ENCODE measurements at regions not wholly inside any gene's neighbourhood (a gene's known extent, or its start where the extent isn't known, plus 50 kb on each side); places are given as distances from the start of the nearest gene placed in this dataset.
"Not testable (repeated sequence)": the region's sequence is repeated elsewhere in the genome, so short reads cannot be mapped to it uniquely, and the experiment has no call there.

GRCh38 chr6:66200390-66200789, 493.4 kb upstream of the EYS start:
- FAIRE-seq, result no peak
- no peak for DNase-seq (ENCODE audit: low spot score)

DNA sequence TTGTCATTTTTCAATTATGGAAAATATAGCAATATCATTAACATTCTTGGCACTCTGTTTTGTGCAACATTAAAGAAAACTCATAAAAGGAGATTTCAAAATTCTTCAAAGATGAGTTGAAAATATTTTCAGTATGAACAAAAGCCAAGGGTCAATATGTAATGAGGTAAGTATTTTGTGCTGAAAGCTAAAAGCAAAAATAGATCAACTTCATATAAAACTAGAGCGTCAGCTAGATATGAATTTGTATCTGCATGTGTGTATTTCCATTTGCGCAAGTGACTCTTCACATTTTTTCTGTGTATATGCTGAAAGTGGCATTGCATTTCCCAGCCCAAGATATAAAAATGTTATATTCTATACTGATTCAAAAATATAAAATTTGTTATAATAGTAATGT, 492.1 kb upstream of the EYS start:
- no peak for FAIRE-seq
- DNase-seq (ENCODE audit: low spot score), result no peak

GRCh38 chr6:66198062-66198624, 491.1 kb upstream of the EYS start:
- DNase-seq (ENCODE audit: low spot score) (no peak), FAIRE-seq (no peak)

GRCh38 chr6:66190858-66191257, 483.8 kb upstream of the EYS start:
- DNase-seq (ENCODE audit: low spot score) (no peak), FAIRE-seq (no peak)

DNA sequence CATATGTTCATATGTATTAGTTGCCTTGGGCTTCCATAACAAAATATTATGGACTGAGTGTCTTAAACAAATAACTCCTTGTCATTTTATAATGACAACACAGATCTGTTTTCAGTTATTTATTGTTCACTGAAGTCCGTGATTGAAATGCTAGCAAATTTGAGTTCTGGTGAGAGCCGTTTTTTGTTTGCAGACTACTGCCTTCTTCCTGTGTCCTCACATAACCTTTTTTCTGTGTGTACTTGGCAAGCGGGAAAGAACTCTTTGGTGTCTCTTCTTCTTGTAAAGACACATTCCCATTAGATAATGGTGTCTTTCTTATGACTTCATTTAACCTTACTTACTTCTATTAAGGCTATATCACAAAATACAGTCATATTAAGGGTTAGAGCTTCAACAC, 482.9 kb upstream of the EYS start:
- no peak for DNase-seq (ENCODE audit: low spot score)
- FAIRE-seq, result no peak

GRCh38 chr6:66186756-66187155, 479.7 kb upstream of the EYS start:
- FAIRE-seq (no peak), DNase-seq (ENCODE audit: low spot score) (no peak)

GRCh38 chr6:66184091-66184490, 477.1 kb upstream of the EYS start:
- DNase-seq (ENCODE audit: low spot score) (no peak), FAIRE-seq (no peak)

- DNase-seq (ENCODE audit: low spot score) (no peak), FAIRE-seq (no peak)
Measured at GRCh38 chr6:66179361-66179760, 472.3 kb upstream of the EYS start.

GRCh38 chr6:66173587-66173986, 466.6 kb upstream of the EYS start:
- DNase-seq (ENCODE audit: low spot score) (no peak), FAIRE-seq (no peak)

GRCh38 chr6:66166713-66167112, 459.7 kb upstream of the EYS start:
- FAIRE-seq; DNase-seq (ENCODE audit: low spot score): not testable (repeated sequence)

GRCh38 chr6:66161546-66162108, 454.6 kb upstream of the EYS start:
- DNase-seq (ENCODE audit: low spot score) (no peak), FAIRE-seq (no peak)

DNA sequence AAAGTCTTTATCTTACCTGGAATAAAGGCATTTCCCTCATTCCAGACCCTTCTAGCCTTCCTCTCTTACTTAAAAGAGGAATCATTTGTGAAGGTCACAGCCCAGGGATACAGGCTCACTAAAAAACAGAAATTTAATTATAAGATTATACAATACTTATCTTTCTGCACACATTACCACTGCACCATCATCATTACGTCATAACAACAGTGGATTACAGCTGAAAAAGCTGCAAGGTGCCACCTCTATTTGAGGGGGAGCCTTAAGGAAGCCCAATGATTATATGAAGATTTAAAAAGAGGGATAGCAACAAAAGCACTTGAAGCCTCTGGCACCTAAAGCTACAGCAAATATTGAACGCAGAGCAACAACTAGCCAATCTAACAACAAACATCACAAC, 452.9 kb upstream of the EYS start:
- no peak for FAIRE-seq
- no peak for DNase-seq (ENCODE audit: low spot score)

DNA sequence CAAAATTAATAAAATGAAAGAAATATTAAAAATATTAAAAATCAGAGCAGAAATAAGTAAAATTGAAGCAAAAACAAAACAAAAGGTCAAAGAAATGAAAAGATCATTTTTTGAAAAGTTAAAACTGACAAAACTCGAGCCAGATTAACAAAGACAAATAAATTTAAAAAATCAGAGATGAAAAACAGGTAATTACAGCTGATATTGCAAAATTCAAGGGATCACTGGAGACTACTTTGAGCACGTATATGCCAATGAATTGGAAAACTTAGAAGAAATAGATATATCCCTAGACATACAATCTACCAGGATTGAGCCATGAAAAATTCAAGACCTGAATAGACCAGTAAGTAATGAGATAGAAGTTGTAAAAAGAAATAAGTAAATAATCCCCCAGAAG, 446.2 kb upstream of the EYS start:
- DNase-seq (ENCODE audit: low spot score) (no peak), FAIRE-seq (no peak)

DNA sequence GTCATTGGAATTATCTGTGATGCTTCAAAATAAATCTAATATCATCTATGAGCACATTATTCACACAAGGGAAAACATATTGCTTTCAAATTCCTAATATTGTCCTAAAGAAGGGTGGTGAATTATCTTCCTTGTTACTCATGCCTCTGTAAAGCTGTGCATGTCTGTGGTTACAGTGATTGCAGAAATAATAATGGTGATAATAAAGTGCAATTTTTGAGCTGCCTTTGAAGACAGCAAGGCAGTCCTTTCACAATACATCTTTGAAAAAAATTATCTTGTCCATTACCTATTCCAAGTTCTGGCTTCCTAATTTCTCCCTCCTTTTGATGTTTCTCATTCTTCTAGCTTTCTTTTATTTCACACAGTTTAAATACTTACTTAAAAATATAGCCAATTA, 442.1 kb upstream of the EYS start:
- FAIRE-seq (no peak), DNase-seq (ENCODE audit: low spot score) (no peak)

DNA sequence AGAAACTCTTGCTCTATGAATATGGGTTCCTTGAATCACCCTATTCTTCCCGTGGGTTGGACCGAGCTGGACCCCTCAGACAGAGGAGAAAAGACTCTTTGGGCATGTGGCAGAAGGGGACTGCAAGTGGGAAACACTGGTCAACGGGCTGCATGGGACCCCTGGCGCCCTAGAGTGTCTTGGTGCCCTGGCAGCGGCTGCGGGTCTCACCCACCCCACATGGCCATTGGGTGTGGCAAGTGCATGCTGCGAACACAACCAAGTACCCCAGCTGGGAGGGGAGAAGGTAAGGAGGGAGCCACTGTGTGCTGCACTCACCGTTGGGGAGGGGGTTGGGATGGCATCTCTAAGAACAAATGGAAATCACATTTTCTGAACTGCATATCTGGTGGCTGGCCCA, 438.8 kb upstream of the EYS start:
- FAIRE-seq (no peak), DNase-seq (ENCODE audit: low spot score) (no peak)

GRCh38 chr6:66134021-66134420, 427.0 kb upstream of the EYS start:
- FAIRE-seq (no peak), DNase-seq (ENCODE audit: low spot score) (no peak)

DNA sequence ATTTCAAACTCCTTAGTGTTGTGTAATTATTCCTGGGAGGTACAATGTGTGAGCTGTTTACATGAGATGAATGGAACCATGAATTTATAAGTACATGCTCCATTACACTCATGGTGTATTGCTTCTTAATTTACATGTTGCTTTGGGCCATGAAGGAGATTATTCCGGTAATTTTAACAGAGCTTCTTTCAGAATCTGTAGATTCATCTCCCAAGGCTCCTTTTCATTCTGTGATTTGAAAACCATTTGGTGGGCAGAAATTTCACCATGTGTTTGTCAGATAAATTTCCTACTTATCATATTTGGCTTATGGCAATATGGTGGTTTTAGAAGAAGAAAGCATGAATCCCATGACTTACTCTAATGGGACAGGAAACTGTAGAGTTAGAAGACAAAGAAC, 421.6 kb upstream of the EYS start:
- FAIRE-seq (no peak), DNase-seq (ENCODE audit: low spot score) (no peak)

DNA sequence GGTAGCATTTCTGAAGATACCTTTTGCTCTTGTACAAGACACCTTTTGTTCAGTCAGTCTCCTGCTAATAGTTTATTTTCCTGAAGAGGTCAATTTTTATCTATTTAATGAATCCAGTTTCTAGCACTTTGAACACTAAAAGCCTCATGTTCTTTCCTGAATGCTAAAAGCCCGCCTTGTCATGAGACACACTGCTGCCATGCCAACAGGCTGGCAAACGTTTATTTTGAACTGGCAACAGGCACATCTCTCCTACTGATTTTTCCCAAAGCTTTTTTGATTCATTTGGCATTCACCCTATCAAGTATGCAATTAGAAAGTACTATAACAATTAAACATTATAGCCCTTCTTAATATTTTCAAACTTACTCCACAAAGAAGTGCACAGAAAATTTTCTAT, 421.2 kb upstream of the EYS start:
- no peak for DNase-seq (ENCODE audit: low spot score)

GRCh38 chr6:66127061-66127460, 420.0 kb upstream of the EYS start:
- FAIRE-seq (no peak), DNase-seq (ENCODE audit: low spot score) (no peak)

More for the DNA sequence above, 421.2 kb upstream of the EYS start:
- no peak for FAIRE-seq

DNA sequence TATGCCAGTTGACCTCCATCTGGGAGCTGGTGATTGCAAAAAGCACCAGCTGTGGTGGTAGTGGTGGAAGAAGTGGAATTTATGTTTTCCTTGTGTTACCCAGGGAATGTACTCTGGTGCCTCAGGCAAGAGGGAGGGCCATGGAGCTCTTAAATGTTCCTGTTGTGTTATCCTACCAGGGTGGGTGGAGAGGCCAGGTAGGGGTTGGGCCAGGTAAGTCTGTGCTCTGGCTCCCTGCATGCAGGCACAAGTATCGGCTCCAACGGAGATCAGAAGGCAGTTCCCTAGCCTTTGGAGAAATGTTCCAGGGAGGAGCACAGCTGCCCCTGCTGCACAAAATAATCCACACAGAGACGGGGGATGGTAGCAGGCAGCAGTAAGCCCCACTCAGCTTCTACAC, 419.3 kb upstream of the EYS start:
- no peak for DNase-seq (ENCODE audit: low spot score)
- no peak for FAIRE-seq

GRCh38 chr6:66103954-66104353, 396.9 kb upstream of the EYS start:
- FAIRE-seq (no peak), DNase-seq (ENCODE audit: low spot score) (no peak)

- FAIRE-seq (no peak), DNase-seq (ENCODE audit: low spot score) (no peak)
Measured at GRCh38 chr6:66103354-66103753, 396.3 kb upstream of the EYS start.

DNA sequence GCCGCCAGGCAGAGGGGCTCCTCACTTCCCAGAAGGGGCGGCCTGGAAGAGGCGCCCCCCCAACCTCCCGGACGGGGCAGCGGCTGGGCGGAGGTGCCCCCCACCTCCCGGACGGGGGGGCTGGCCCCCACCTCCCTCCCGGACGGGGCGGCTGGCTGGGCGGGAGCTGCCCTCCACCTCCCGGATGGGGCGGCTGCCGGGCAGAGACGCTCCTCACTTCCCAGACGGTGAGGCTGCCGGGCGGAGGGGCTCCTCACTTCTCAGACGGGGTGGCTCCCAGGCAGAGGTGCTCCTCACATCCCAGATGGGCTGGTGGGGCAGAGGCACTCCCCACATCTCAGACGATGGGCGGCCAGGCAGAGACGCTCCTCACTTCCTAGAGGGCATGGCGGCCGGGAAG, 389.7 kb upstream of the EYS start:
- FAIRE-seq (no peak), DNase-seq (ENCODE audit: low spot score) (no peak)

GRCh38 chr6:66094615-66095014, 387.6 kb upstream of the EYS start:
- FAIRE-seq (no peak), DNase-seq (ENCODE audit: low spot score) (no peak)

All from urothelium cell line (cell line).